ENCODE measurements at regions not wholly inside any gene's neighbourhood (a gene's known extent, or its start where the extent isn't known, plus 50 kb on each side); places are given as distances from the start of the nearest gene placed in this dataset.

DNA sequence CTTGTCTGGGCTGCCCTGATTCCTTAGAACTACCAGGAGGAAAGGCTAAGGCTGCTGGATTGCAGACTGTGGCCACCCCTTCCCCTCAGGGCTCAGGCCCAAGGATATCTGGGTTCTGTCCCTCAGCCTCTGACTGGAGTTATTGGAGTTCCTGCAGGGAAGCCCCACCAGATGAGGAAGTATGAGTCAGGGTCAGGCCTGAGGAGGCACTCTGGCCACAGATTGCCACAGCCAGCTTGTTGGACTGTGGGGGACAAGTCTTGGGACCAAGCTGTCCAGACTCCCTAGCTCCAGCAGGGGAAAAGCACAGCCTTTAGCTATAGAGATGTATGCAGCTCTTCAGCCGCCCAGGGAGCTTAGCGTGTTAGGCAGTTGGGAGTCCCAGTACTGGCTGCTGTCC lies 381.9 kb upstream of the TOM1L1 start:
- Histone ChIP-seq H3K9ac (ENCODE audit: low read length) (no peak overlapping the region), H3K27me3 (ENCODE audit: low read depth, low read length) (no peaks in the 10 kb centered on the region), H3K27ac (ENCODE audit: low read length) (no peak overlapping the region), H3K4me3 (ENCODE audit: low read length) (no peak overlapping the region), H4K20me1 (ENCODE audit: insufficient read depth, low read length) (no peaks in the 10 kb centered on the region), H3K79me2 (ENCODE audit: low read length) (no peaks in the 10 kb centered on the region), H3K4me2 (ENCODE audit: low read length) (no peak overlapping the region), H2AFZ (ENCODE audit: low read depth, low read length) (no peak overlapping the region), H3K9me3 (ENCODE audit: insufficient read depth, low read length) (no peaks in the 10 kb centered on the region), H3K4me1 (ENCODE audit: low read length) (no peaks in the 10 kb centered on the region), H3K36me3 (replicated peaks; ENCODE audit: low read depth, low read length) (no peaks in the 10 kb centered on the region)
- TF ChIP-seq, protein P1, sequence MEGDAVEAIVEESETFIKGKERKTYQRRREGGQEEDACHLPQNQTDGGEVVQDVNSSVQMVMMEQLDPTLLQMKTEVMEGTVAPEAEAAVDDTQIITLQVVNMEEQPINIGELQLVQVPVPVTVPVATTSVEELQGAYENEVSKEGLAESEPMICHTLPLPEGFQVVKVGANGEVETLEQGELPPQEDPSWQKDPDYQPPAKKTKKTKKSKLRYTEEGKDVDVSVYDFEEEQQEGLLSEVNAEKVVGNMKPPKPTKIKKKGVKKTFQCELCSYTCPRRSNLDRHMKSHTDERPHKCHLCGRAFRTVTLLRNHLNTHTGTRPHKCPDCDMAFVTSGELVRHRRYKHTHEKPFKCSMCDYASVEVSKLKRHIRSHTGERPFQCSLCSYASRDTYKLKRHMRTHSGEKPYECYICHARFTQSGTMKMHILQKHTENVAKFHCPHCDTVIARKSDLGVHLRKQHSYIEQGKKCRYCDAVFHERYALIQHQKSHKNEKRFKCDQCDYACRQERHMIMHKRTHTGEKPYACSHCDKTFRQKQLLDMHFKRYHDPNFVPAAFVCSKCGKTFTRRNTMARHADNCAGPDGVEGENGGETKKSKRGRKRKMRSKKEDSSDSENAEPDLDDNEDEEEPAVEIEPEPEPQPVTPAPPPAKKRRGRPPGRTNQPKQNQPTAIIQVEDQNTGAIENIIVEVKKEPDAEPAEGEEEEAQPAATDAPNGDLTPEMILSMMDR (IDR thresholded peaks at IDR 0.05; ENCODE audit: low read depth, low read length) = no peak
- no peak for TF ChIP-seq EZH2phosphoT487 (IDR thresholded peaks at IDR 0.05; ENCODE audit: low read depth)

DNA sequence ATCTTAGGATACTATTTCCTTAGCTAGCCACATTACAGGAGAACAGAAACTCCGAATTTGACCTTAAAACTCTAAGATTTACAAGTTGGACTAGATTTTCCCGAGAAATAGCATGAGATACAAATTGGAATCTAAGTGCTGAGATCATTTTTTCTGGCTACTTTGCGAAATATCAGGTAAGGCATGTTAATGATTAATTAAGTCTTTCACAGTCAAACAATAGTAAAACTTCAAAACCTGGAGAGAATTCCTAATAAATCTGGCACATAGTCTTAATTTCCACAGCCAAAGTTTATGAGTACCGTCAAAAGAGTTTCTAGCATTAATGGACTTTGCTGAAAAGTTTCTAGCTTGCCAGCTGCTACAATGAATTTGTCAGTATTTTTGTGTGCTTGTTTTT lies 379.5 kb upstream of the TOM1L1 start:
- H3K4me1 ChIP-seq (ENCODE audit: low read length) = no peaks in the 10 kb centered on the region
- TF ChIP-seq EZH2phosphoT487 (IDR thresholded peaks at IDR 0.05; ENCODE audit: low read depth) = no peak
- TF ChIP-seq, protein P1 (IDR thresholded peaks at IDR 0.05; ENCODE audit: low read depth, low read length) = no peak
- no peaks in the 10 kb centered on the region for H3K9me3 ChIP-seq (ENCODE audit: insufficient read depth, low read length)
- H2AFZ ChIP-seq (ENCODE audit: low read depth, low read length) = no peak overlapping the region
- no peak overlapping the region for H3K4me2 ChIP-seq (ENCODE audit: low read length)
- no peaks in the 10 kb centered on the region for H3K36me3 ChIP-seq (replicated peaks; ENCODE audit: low read depth, low read length)
- H3K4me3 ChIP-seq (ENCODE audit: low read length) = no peak overlapping the region
- no peaks in the 10 kb centered on the region for H4K20me1 ChIP-seq (ENCODE audit: insufficient read depth, low read length)
- no peak overlapping the region for H3K27ac ChIP-seq (ENCODE audit: low read length)
- no peaks in the 10 kb centered on the region for H3K27me3 ChIP-seq (ENCODE audit: low read depth, low read length)
- no peak overlapping the region for H3K9ac ChIP-seq (ENCODE audit: low read length)
- H3K79me2 ChIP-seq (ENCODE audit: low read length) = no peaks in the 10 kb centered on the region

DNA sequence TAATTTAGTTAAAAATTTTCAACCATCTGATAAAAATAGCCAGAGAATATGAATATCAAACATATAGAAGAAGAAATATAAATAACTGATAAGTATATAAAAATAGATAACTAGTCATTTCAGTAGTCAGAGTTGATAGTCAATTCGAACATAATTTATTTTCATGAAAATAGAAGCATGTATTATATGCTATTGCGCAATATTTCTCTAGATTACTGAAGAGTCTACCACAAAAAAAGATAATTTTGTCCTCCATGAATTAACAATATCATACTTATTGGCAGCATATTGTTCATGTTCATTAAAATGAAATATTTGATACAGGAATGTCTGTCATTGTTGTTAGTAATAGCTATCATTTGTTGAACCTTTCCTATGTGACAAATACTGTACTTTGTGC lies 376.2 kb upstream of the TOM1L1 start:
- TF ChIP-seq, protein P1 (IDR thresholded peaks at IDR 0.05; ENCODE audit: low read depth, low read length) = no peak
- TF ChIP-seq EZH2phosphoT487 (IDR thresholded peaks at IDR 0.05; ENCODE audit: low read depth) = no peak
- no peaks in the 10 kb centered on the region for H3K27me3 ChIP-seq (ENCODE audit: low read depth, low read length)
- no peaks in the 10 kb centered on the region for H3K36me3 ChIP-seq (replicated peaks; ENCODE audit: low read depth, low read length)
- no peaks in the 10 kb centered on the region for H3K79me2 ChIP-seq (ENCODE audit: low read length)
- H3K4me1 ChIP-seq (ENCODE audit: low read length) = no peaks in the 10 kb centered on the region
- H3K4me2 ChIP-seq (ENCODE audit: low read length) = no peak overlapping the region
- no peak overlapping the region for H3K9ac ChIP-seq (ENCODE audit: low read length)
- no peak overlapping the region for H3K27ac ChIP-seq (ENCODE audit: low read length)
- H3K4me3 ChIP-seq (ENCODE audit: low read length) = no peak overlapping the region
- no peaks in the 10 kb centered on the region for H4K20me1 ChIP-seq (ENCODE audit: insufficient read depth, low read length)
- no peaks in the 10 kb centered on the region for H3K9me3 ChIP-seq (ENCODE audit: insufficient read depth, low read length)
- no peak overlapping the region for H2AFZ ChIP-seq (ENCODE audit: low read depth, low read length)

DNA sequence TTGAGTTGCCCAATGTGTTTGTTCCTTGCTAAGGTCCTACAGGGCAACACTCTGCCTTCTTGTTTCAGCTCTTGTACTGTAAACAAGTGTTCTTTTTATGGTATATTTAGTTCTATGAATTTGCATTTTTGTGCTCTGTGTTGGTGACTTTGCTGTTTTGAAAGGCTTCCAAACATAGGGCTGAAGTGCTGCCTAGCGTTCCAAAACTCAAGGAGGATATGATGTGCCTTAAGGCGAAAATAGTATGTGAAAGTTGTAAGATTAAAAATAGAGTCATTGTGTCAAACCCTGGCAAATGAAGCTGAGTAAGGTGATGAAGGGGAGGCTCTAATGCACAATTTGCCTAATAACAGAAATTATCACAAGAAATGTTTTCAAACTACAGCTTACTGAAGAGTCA lies 372.7 kb upstream of the TOM1L1 start:
- Histone ChIP-seq H3K27ac (ENCODE audit: low read length) (no peak overlapping the region), H3K9me3 (ENCODE audit: insufficient read depth, low read length) (no peaks in the 10 kb centered on the region), H3K4me2 (ENCODE audit: low read length) (no peak overlapping the region), H3K36me3 (replicated peaks; ENCODE audit: low read depth, low read length) (no peaks in the 10 kb centered on the region), H3K4me1 (ENCODE audit: low read length) (no peaks in the 10 kb centered on the region), H3K27me3 (ENCODE audit: low read depth, low read length) (no peaks in the 10 kb centered on the region), H3K79me2 (ENCODE audit: low read length) (no peaks in the 10 kb centered on the region), H2AFZ (ENCODE audit: low read depth, low read length) (no peak overlapping the region), H3K4me3 (ENCODE audit: low read length) (no peak overlapping the region), H4K20me1 (ENCODE audit: insufficient read depth, low read length) (no peaks in the 10 kb centered on the region), H3K9ac (ENCODE audit: low read length) (no peak overlapping the region)
- TF ChIP-seq EZH2phosphoT487 (IDR thresholded peaks at IDR 0.05; ENCODE audit: low read depth) = no peak
- TF ChIP-seq, protein P1 (IDR thresholded peaks at IDR 0.05; ENCODE audit: low read depth, low read length) = no peak

Data from OCI-LY3 (cell line).